HEK293T (cell line): ENCODE measurements at regions not wholly inside any gene's neighbourhood (a gene's known extent, or its start where the extent isn't known, plus 50 kb on each side); places are given as distances from the start of the nearest gene placed in this dataset.

Experiments used
- ARNT ChIP-seq: fragments of 450-650 bp; IDR thresholded peaks from 2 replicates; pipeline ENCODE4 v1.6.1; 2017; ENCODE audit warnings: mild to moderate bottlenecking
- BHLHE40 ChIP-seq: fragments of 450-650 bp; IDR thresholded peaks from 2 replicates; pipeline ENCODE4 v1.6.1; 2016; ENCODE audit warnings: mild to moderate bottlenecking, moderate library complexity, borderline replicate concordance
- CTBP1 ChIP-seq: fragments of 450-650 bp; IDR thresholded peaks from 2 replicates; pipeline ENCODE4 v1.6.1; 2016; ENCODE audit warnings: borderline replicate concordance
- ELF4 ChIP-seq: fragments of 450-650 bp; IDR thresholded peaks from 2 replicates; pipeline ENCODE4 v1.6.1; 2017; ENCODE audit warnings: antibody characterized with exemption
- FOXK2 ChIP-seq: fragments of 450-650 bp; IDR thresholded peaks from 2 replicates; pipeline ENCODE4 v1.6.1; 2016; ENCODE audit warnings: mild to moderate bottlenecking
- FOXM1 ChIP-seq: fragments of 450-650 bp; IDR thresholded peaks from 2 replicates; pipeline ENCODE4 v1.6.1; 2017; ENCODE audit warnings: mild to moderate bottlenecking, borderline replicate concordance
- SP1 ChIP-seq: fragments of 450-650 bp; IDR thresholded peaks from 2 replicates; pipeline ENCODE4 v1.6.1; 2017
- SUZ12 ChIP-seq: fragments of 450-650 bp; IDR thresholded peaks from 2 replicates; pipeline ENCODE4 v1.6.1; 2016; ENCODE audit warnings: mild to moderate bottlenecking
- TARDBP ChIP-seq: fragments of 450-650 bp; IDR thresholded peaks from 2 replicates; pipeline ENCODE4 v1.6.1; 2016
- TF ChIP-seq, protein P1 (sequence below): fragments of 450-650 bp; IDR thresholded peaks from 2 replicates; pipeline ENCODE4 v1.6.1; 2016

DNA sequence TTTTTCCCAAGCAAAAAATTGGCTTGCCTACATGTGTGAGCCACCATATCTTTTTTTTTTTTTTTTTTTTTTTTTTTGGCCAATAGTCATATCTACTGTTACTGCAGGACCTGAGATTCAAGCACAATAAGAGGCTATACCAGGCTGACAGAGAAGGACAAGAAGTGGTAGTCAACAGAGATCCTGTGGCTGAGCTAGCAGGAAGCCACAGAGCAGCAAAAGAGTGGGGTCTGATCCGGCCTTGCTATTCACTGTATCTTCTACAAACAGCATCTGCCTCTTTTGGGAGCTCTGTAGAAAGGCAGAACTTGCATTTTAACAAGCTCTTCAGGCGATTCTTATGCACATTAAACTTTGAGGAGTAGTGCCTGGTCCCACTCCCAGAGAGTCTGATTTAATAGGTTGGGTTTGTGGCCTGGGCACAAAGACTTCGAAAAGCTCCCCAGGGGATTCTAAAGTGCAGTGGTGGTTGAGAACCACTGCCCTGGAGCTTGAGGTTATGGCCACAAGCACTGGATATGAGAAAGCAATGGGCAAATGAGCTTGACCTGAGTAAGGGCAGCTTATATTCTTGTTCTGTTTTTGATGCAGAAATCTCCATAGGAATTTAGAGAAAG, 162.8 kb downstream of the PIK3R1 start:
- no peak for TF ChIP-seq FOXK2
- TF ChIP-seq ARNT, result no peak
- TF ChIP-seq TARDBP, result no peak
- no peak for TF ChIP-seq SUZ12
- no peak for TF ChIP-seq SP1
- TF ChIP-seq BHLHE40, result no peak
- TF ChIP-seq FOXM1, result no peak
- TF ChIP-seq, protein P1, sequence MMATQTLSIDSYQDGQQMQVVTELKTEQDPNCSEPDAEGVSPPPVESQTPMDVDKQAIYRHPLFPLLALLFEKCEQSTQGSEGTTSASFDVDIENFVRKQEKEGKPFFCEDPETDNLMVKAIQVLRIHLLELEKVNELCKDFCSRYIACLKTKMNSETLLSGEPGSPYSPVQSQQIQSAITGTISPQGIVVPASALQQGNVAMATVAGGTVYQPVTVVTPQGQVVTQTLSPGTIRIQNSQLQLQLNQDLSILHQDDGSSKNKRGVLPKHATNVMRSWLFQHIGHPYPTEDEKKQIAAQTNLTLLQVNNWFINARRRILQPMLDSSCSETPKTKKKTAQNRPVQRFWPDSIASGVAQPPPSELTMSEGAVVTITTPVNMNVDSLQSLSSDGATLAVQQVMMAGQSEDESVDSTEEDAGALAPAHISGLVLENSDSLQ, result no peak
- TF ChIP-seq CTBP1, result no peak
- TF ChIP-seq ELF4, result no peak
